ENCODE measurements at regions not wholly inside any gene's neighbourhood (a gene's known extent, or its start where the extent isn't known, plus 50 kb on each side); places are given as distances from the start of the nearest gene placed in this dataset.

- TF ChIP-seq, protein P1, sequence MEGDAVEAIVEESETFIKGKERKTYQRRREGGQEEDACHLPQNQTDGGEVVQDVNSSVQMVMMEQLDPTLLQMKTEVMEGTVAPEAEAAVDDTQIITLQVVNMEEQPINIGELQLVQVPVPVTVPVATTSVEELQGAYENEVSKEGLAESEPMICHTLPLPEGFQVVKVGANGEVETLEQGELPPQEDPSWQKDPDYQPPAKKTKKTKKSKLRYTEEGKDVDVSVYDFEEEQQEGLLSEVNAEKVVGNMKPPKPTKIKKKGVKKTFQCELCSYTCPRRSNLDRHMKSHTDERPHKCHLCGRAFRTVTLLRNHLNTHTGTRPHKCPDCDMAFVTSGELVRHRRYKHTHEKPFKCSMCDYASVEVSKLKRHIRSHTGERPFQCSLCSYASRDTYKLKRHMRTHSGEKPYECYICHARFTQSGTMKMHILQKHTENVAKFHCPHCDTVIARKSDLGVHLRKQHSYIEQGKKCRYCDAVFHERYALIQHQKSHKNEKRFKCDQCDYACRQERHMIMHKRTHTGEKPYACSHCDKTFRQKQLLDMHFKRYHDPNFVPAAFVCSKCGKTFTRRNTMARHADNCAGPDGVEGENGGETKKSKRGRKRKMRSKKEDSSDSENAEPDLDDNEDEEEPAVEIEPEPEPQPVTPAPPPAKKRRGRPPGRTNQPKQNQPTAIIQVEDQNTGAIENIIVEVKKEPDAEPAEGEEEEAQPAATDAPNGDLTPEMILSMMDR (IDR thresholded peaks at IDR 0.05; ENCODE audit: low read length) = no peak
- no peak for TF ChIP-seq EZH2 (optimal IDR thresholded peaks at IDR 0.05; ENCODE audit: low read depth, low read length)
Observed at GRCh38 chr7:10821156-10821555, 152.5 kb upstream of the PHF14 start.

Data from MM.1S (cell line).